ENCODE measurements at regions not wholly inside any gene's neighbourhood (a gene's known extent, or its start where the extent isn't known, plus 50 kb on each side); places are given as distances from the start of the nearest gene placed in this dataset.
"Not testable (repeated sequence)": the region's sequence is repeated elsewhere in the genome, so short reads cannot be mapped to it uniquely, and the experiment has no call there.

GRCh38 chr9:129547869-129548570, 72.9 kb downstream of the C9orf50 start:
- peak; percentile 58 for DNase-seq
- Histone ChIP-seq H3K36me3 (no peaks in the 10 kb centered on the region), H3K27me3 (no peaks in the 10 kb centered on the region), H3K4me1 (peaks cover 0 to 16% (median 13%) of the 10 kb centered on the region in 4 donors), H3K27ac (peak overlapping the region in 2 of 4 donors; percentile 73 to 80), H3K9me3 (no peaks in the 10 kb centered on the region), H3K4me3 (no peak overlapping the region)
- TF ChIP-seq POLR2A (IDR thresholded peaks at IDR 0.05) (no peak), POLR2AphosphoS5 (IDR thresholded peaks at IDR 0.05) (no peak), EP300 (IDR thresholded peaks at IDR 0.05) (no peak)
- 86 to 87% methylated on average over 9 of the region's 9 CpGs for WGBS, 2 donors
- intact Hi-C loops (cut with DNase I): no loop called here

- 79 to 82% methylated on average over 4 of the region's 4 CpGs for WGBS, 2 donors
- intact Hi-C loops (cut with DNase I): no loop called here
- DNase-seq: peak; percentile 38
Measured at GRCh38 chr9:129547063-129547462, 73.8 kb downstream of the C9orf50 start.

GRCh38 chr9:129545876-129546275, 75.0 kb downstream of the C9orf50 start:
- H3K36me3 ChIP-seq; H3K4me3 ChIP-seq; DNase-seq; intact Hi-C loops (cut with DNase I); H3K27me3 ChIP-seq; H3K27ac ChIP-seq; H3K9me3 ChIP-seq: not testable (repeated sequence)
- H3K4me1 ChIP-seq: peaks cover 0 to 16% (median 13%) of the 10 kb centered on the region in 4 donors
- WGBS, 2 donors: 84 to 89% methylated on average over 8 of the region's 8 CpGs

More at GRCh38 chr9:129547063-129547462, 73.8 kb downstream of the C9orf50 start:
- Histone ChIP-seq H3K4me1 (peaks cover 0 to 16% (median 13%) of the 10 kb centered on the region in 4 donors), H3K27me3 (no peaks in the 10 kb centered on the region), H3K9me3 (no peaks in the 10 kb centered on the region), H3K36me3 (no peaks in the 10 kb centered on the region), H3K27ac (no peak overlapping the region), H3K4me3 (no peak overlapping the region)
- TF ChIP-seq EP300 (IDR thresholded peaks at IDR 0.05) (no peak), CTCF (IDR thresholded peaks at IDR 0.05) (no peak)

- intact Hi-C loops (cut with DNase I): no loop called here
- TF ChIP-seq POLR2A (IDR thresholded peaks at IDR 0.05) (no peak), POLR2AphosphoS5 (IDR thresholded peaks at IDR 0.05) (no peak), CTCF (IDR thresholded peaks at IDR 0.05) (no peak), EP300 (IDR thresholded peaks at IDR 0.05) (no peak)
- 71 to 76% methylated on average over 6 of the region's 6 CpGs for WGBS, 2 donors
Measured at GRCh38 chr9:129544761-129545160, 76.1 kb downstream of the C9orf50 start.

GRCh38 chr9:129542741-129543140, 78.2 kb downstream of the C9orf50 start:
- H3K36me3 ChIP-seq: no peaks in the 10 kb centered on the region
- no peaks in the 10 kb centered on the region for H3K4me1 ChIP-seq
- no peaks in the 10 kb centered on the region for H3K9me3 ChIP-seq
- H3K4me3 ChIP-seq: no peak overlapping the region
- intact Hi-C loops (cut with DNase I): no loop called here
- no peak overlapping the region for H3K27ac ChIP-seq
- TF ChIP-seq POLR2AphosphoS5 (IDR thresholded peaks at IDR 0.05): no peak
- TF ChIP-seq CTCF (IDR thresholded peaks at IDR 0.05): no peak
- TF ChIP-seq EP300 (IDR thresholded peaks at IDR 0.05): no peak
- TF ChIP-seq POLR2A (IDR thresholded peaks at IDR 0.05): no peak
- peak; percentile 6 for DNase-seq
- no peaks in the 10 kb centered on the region for H3K27me3 ChIP-seq
- 51 to 69% methylated on average over 4 of the region's 4 CpGs for WGBS, 2 donors

More at GRCh38 chr9:129544761-129545160, 76.1 kb downstream of the C9orf50 start:
- H3K9me3 ChIP-seq: no peaks in the 10 kb centered on the region
- DNase-seq: no peak
- no peaks in the 10 kb centered on the region for H3K27me3 ChIP-seq
- H3K27ac ChIP-seq: no peak overlapping the region
- no peaks in the 10 kb centered on the region for H3K36me3 ChIP-seq
- peaks cover 0 to 6% (median 4%) of the 10 kb centered on the region in 4 donors for H3K4me1 ChIP-seq
- no peak overlapping the region for H3K4me3 ChIP-seq

- intact Hi-C loops (cut with DNase I): no loop called here
- Histone ChIP-seq H3K36me3 (no peaks in the 10 kb centered on the region), H3K9me3 (no peaks in the 10 kb centered on the region), H3K4me1 (no peaks in the 10 kb centered on the region), H3K27ac (no peak overlapping the region), H3K4me3 (no peak overlapping the region), H3K27me3 (no peaks in the 10 kb centered on the region)
- 47 to 85% methylated on average over 2 of the region's 2 CpGs for whole genome bisulfite sequencing, 2 donors
- TF ChIP-seq POLR2A (IDR thresholded peaks at IDR 0.05) (no peak), CTCF (IDR thresholded peaks at IDR 0.05) (no peak), POLR2AphosphoS5 (IDR thresholded peaks at IDR 0.05) (no peak), EP300 (IDR thresholded peaks at IDR 0.05) (no peak)
- peak; percentile 5 for DNase-seq
Measured at GRCh38 chr9:129541270-129541669, 79.6 kb downstream of the C9orf50 start.
